ENCODE measurements at regions not wholly inside any gene's neighbourhood (a gene's known extent, or its start where the extent isn't known, plus 50 kb on each side); places are given as distances from the start of the nearest gene placed in this dataset.

- H3K36me3 ChIP-seq (ENCODE audit: insufficient read depth, low read length): no peaks in the 10 kb centered on the region
- TF ChIP-seq CTCF (IDR thresholded peaks at IDR 0.05): no peak
- no peak overlapping the region for H3K4me3 ChIP-seq (ENCODE audit: low read length)
- H3K9me3 ChIP-seq (ENCODE audit: control insufficient read depth in 1 of 2, insufficient read depth in 1 of 2, low read length in 2 of 2): no peaks in the 10 kb centered on the region
- Mint-ChIP-seq H3K4me1 (ENCODE audit: low read depth) (no peaks in the 10 kb centered on the region), H3K27me3 (peaks cover 13% of the 10 kb centered on the region), H3K27ac (no peak overlapping the region), H3K4me3 (no peak overlapping the region), H3K36me3 (ENCODE audit: low read depth) (no peaks in the 10 kb centered on the region), H3K9me3 (no peaks in the 10 kb centered on the region)
- peaks cover 0 to 5% of the 10 kb centered on the region in 2 experiments for H3K27me3 ChIP-seq (ENCODE audit: control insufficient read depth in 1 of 2, insufficient read depth in 2 of 2, low read length in 2 of 2)
- DNase-seq (no peak), ATAC-seq (ENCODE audit: poor library complexity) (no peak)
- H3K27ac ChIP-seq (ENCODE audit: low read depth in 1 of 2, low read length in 2 of 2): no peak overlapping the region
- intact Hi-C loops (cut with DNase I, micrococcal nuclease): no loop called here
- no peaks in the 10 kb centered on the region for H3K4me1 ChIP-seq (ENCODE audit: insufficient read depth, low read length)
- POLR2A ChIA-PET: no interaction called here
- CTCF ChIA-PET: no interaction called here
Measured at GRCh38 chr1:209389975-209390374, 193.5 kb upstream of the CAMK1G start.

- peaks cover 0 to 5% of the 10 kb centered on the region in 2 experiments for H3K27me3 ChIP-seq (ENCODE audit: control insufficient read depth in 1 of 2, insufficient read depth in 2 of 2, low read length in 2 of 2)
- POLR2A ChIA-PET: no interaction called here
- CTCF ChIA-PET: no interaction called here
- intact Hi-C loops (cut with DNase I, micrococcal nuclease): no loop called here
- no peaks in the 10 kb centered on the region for H3K4me1 Mint-ChIP-seq (ENCODE audit: low read depth)
- H3K27ac ChIP-seq (ENCODE audit: low read depth in 1 of 2, low read length in 2 of 2): no peak overlapping the region
- no peak overlapping the region for H3K4me3 Mint-ChIP-seq
- H3K36me3 Mint-ChIP-seq (ENCODE audit: low read depth): no peaks in the 10 kb centered on the region
- H3K9me3 ChIP-seq (ENCODE audit: control insufficient read depth in 1 of 2, insufficient read depth in 1 of 2, low read length in 2 of 2): no peaks in the 10 kb centered on the region
- no peak overlapping the region for H3K27ac Mint-ChIP-seq
- no peaks in the 10 kb centered on the region for H3K9me3 Mint-ChIP-seq
- TF ChIP-seq CTCF (IDR thresholded peaks at IDR 0.05): no peak
- H3K4me3 ChIP-seq (ENCODE audit: low read length): no peak overlapping the region
- H3K4me1 ChIP-seq (ENCODE audit: insufficient read depth, low read length): no peaks in the 10 kb centered on the region
- no peaks in the 10 kb centered on the region for H3K36me3 ChIP-seq (ENCODE audit: insufficient read depth, low read length)
- ATAC-seq (ENCODE audit: poor library complexity) (no peak), DNase-seq (no peak)
- H3K27me3 Mint-ChIP-seq: peaks cover 21% of the 10 kb centered on the region
Measured at GRCh38 chr1:209390764-209391163, 192.8 kb upstream of the CAMK1G start.

- Mint-ChIP-seq H3K9me3 (no peaks in the 10 kb centered on the region), H3K4me3 (no peak overlapping the region), H3K4me1 (ENCODE audit: low read depth) (no peaks in the 10 kb centered on the region), H3K36me3 (ENCODE audit: low read depth) (no peaks in the 10 kb centered on the region), H3K27ac (no peak overlapping the region), H3K27me3 (peaks cover 29% of the 10 kb centered on the region)
- Histone ChIP-seq H3K27me3 (ENCODE audit: control insufficient read depth in 1 of 2, insufficient read depth in 2 of 2, low read length in 2 of 2) (peaks cover 0 to 5% of the 10 kb centered on the region in 2 experiments), H3K36me3 (ENCODE audit: insufficient read depth, low read length) (no peaks in the 10 kb centered on the region), H3K27ac (ENCODE audit: low read depth in 1 of 2, low read length in 2 of 2) (no peak overlapping the region), H3K9me3 (ENCODE audit: control insufficient read depth in 1 of 2, insufficient read depth in 1 of 2, low read length in 2 of 2) (no peaks in the 10 kb centered on the region), H3K4me1 (ENCODE audit: insufficient read depth, low read length) (no peaks in the 10 kb centered on the region), H3K4me3 (ENCODE audit: low read length) (no peak overlapping the region)
- CTCF ChIA-PET: no interaction called here
- ATAC-seq (ENCODE audit: poor library complexity): no peak
- intact Hi-C loops (cut with DNase I, micrococcal nuclease): no loop called here
- no peak for TF ChIP-seq CTCF (IDR thresholded peaks at IDR 0.05)
- POLR2A ChIA-PET: no interaction called here
- DNase-seq: no peak
Measured at GRCh38 chr1:209391792-209392191, 191.7 kb upstream of the CAMK1G start.
